Tibial nerve (tissue), 4 donors: ENCODE measurements at regions not wholly inside any gene's neighbourhood (a gene's known extent, or its start where the extent isn't known, plus 50 kb on each side); places are given as distances from the start of the nearest gene placed in this dataset.

Source experiments
- DNase-seq, 2 donors: peaks; one replicate each; pipeline ENCODE4 v3.0.0-alpha.2; 2019; ENCODE audit warnings: low spot score in 2 of 2
- H3K27ac ChIP-seq, 4 donors: fragments of 200-600 bp; sonication (generic) in 3 of 4; one replicate each; pipeline ENCODE4 v1.5.1; 2017 to 2019; ENCODE audit warnings: mild to moderate bottlenecking in 1 of 4
- H3K27me3 ChIP-seq, 2 donors: fragments of 200-600 bp; sonication (generic) in 1 of 2; one replicate each; pipeline versions ENCODE4 v1.5.1 to v1.6.0; 2017 to 2019
- H3K36me3 ChIP-seq, 3 donors: fragments of 200-600 bp; sonication (generic); one replicate each; pipeline ENCODE4 v1.5.1; 2018 to 2019
- H3K4me1 ChIP-seq, 4 donors: fragments of 200-600 bp; sonication (generic) in 3 of 4; one replicate each; pipeline ENCODE4 v1.5.1; 2017 to 2019
- H3K4me3 ChIP-seq, 4 donors: fragments of 200-600 bp; sonication (generic) in 3 of 4; one replicate each; pipeline ENCODE4 v1.5.1; 2017 to 2019; ENCODE audit warnings: mild to moderate bottlenecking in 1 of 4, moderate library complexity in 1 of 4
- H3K9me3 ChIP-seq, 4 donors: fragments of 200-600 bp; sonication (generic) in 3 of 4; one replicate each; pipeline ENCODE4 v1.5.1; 2017 to 2019
- EP300 ChIP-seq, 2 donors: sonication (generic); formaldehyde crosslinking; IDR thresholded peaks; one replicate each; pipeline ENCODE4 v1.6.1; 2017; ENCODE audit warnings: antibody characterized with exemption in 2 of 2, mild to moderate bottlenecking in 1 of 2
- POLR2A ChIP-seq, 2 donors: fragments of 450-650 bp; IDR thresholded peaks; one replicate each; pipeline ENCODE4 v1.6.1; 2017; ENCODE audit warnings: antibody characterized with exemption in 2 of 2, mild to moderate bottlenecking in 2 of 2, moderate library complexity in 2 of 2
- WGBS, 2 donors: methylation state at CpG; one replicate each; pipeline ENCODE4 v1.1.5; 2018; 5-methylcytosine and 5-hydroxymethylcytosine counted together
- TF ChIP-seq, protein P1 (sequence below), 5 experiments: fragments of 200-600 bp in 3 of 5; fragments of 450-650 bp in 2 of 5; sonication (generic) in 3 of 5; IDR thresholded peaks; one replicate each; pipeline ENCODE4 v1.5.1; 2016 to 2019; ENCODE audit warnings: antibody characterized with exemption in 5 of 5, mild to moderate bottlenecking in 3 of 5, moderate library complexity in 2 of 5

DNA sequence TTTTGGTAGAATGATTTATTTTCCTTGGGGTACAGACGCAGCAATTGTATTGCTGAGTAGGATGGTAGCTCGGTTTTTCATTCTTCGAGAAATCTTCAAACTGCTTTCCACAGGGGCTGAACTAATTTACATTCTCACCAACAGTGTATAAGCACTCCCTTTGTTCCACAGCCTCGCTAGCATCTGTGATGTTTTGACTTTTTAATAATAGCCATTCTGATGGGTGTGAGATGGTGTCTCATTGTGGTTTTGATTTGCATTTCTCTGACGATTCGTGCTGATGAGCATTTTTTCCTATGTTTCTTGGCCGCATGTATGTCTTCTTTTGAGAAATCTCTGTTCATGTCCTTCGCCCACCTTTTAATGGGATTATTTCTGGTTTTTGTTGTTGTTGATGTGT, 54.8 kb upstream of the UQCRFS1 start:
- no peaks in the 10 kb centered on the region for H3K36me3 ChIP-seq
- peaks cover 0 to 7% of the 10 kb centered on the region in 2 donors for H3K27me3 ChIP-seq
- no peak for DNase-seq
- H3K4me1 ChIP-seq: no peaks in the 10 kb centered on the region
- no peak overlapping the region for H3K4me3 ChIP-seq
- no peak overlapping the region for H3K27ac ChIP-seq
- no peak for TF ChIP-seq POLR2A (IDR thresholded peaks at IDR 0.05)
- TF ChIP-seq EP300 (IDR thresholded peaks at IDR 0.05): no peak
- TF ChIP-seq, protein P1, sequence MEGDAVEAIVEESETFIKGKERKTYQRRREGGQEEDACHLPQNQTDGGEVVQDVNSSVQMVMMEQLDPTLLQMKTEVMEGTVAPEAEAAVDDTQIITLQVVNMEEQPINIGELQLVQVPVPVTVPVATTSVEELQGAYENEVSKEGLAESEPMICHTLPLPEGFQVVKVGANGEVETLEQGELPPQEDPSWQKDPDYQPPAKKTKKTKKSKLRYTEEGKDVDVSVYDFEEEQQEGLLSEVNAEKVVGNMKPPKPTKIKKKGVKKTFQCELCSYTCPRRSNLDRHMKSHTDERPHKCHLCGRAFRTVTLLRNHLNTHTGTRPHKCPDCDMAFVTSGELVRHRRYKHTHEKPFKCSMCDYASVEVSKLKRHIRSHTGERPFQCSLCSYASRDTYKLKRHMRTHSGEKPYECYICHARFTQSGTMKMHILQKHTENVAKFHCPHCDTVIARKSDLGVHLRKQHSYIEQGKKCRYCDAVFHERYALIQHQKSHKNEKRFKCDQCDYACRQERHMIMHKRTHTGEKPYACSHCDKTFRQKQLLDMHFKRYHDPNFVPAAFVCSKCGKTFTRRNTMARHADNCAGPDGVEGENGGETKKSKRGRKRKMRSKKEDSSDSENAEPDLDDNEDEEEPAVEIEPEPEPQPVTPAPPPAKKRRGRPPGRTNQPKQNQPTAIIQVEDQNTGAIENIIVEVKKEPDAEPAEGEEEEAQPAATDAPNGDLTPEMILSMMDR (IDR thresholded peaks at IDR 0.05): no peak
- peaks cover 0 to 6% (median 0%) of the 10 kb centered on the region in 4 donors for H3K9me3 ChIP-seq
- WGBS, 2 donors: 55 to 57% methylated on average over 8 of the region's 8 CpGs

DNA sequence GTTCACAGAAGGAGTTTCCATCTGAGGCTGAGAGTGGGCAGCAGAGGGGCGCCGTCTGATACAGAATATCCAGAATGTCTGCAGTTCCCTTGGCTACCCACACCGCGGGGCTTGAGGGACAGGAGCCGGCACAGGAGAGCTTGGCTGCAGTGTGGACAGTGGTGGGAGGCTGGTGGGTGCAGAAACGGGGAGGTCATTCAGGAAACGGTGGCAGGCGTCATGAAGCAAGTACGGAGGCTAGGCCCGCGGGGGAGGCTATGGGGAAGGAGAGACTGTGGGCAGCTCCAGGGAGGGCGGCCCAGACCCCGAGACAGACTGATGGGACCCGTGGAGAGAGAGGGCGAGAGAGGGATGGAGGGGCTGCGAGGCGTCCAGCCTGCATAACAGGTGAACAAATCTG, 55.2 kb upstream of the UQCRFS1 start:
- Histone ChIP-seq H3K4me3 (no peak overlapping the region), H3K27ac (no peak overlapping the region), H3K4me1 (no peaks in the 10 kb centered on the region), H3K9me3 (peaks cover 0 to 6% (median 0%) of the 10 kb centered on the region in 4 donors), H3K36me3 (no peaks in the 10 kb centered on the region), H3K27me3 (peaks cover 0 to 7% of the 10 kb centered on the region in 2 donors)
- no peak for DNase-seq
- WGBS, 2 donors: 79 to 84% methylated on average over 17 of the region's 17 CpGs
- TF ChIP-seq POLR2A (IDR thresholded peaks at IDR 0.05) (no peak), EP300 (IDR thresholded peaks at IDR 0.05) (no peak)
- TF ChIP-seq, protein P1 (IDR thresholded peaks at IDR 0.05): no peak

DNA sequence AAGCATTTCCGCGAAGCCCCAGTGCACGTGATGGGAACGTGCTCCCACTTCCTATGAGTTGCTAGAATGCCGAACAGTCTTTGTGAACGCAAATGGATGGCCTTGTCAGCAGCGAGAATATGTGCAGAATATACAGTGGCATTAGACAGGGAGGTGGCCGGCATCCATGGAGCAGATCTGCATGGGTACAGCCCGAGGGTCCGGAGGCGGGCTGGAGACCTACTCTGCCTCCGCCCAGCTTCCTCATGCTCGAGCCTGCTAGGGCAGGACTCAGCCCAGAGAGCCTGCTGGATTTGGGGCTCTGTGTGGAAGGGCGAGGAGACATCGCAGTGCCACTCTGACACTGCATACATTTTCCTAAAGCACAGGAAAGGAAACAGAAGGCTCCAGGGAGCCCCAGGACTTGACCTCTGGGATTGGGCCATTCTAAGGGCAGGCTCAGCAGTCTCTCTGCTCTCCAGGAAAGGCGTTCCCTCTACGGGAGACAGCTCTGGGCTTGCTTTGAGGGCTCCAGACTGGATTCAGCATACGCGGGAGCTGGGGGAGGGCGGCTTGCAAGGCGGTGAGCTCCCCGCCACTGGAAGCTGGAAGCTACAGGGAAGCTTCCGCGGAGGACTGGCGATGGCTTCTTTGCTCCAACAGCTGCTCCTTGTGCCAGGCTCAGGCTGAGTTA, 55.9 kb upstream of the UQCRFS1 start:
- H3K4me1 ChIP-seq: no peaks in the 10 kb centered on the region
- 38 to 43% methylated on average over 25 of the region's 25 CpGs for WGBS, 2 donors
- peaks cover 0 to 6% (median 0%) of the 10 kb centered on the region in 4 donors for H3K9me3 ChIP-seq
- no peak overlapping the region for H3K27ac ChIP-seq
- H3K27me3 ChIP-seq: peaks cover 0 to 7% of the 10 kb centered on the region in 2 donors
- no peak for DNase-seq
- H3K36me3 ChIP-seq: no peaks in the 10 kb centered on the region
- no peak for TF ChIP-seq POLR2A (IDR thresholded peaks at IDR 0.05)
- no peak for TF ChIP-seq EP300 (IDR thresholded peaks at IDR 0.05)
- TF ChIP-seq, protein P1 (IDR thresholded peaks at IDR 0.05): no peak
- H3K4me3 ChIP-seq: no peak overlapping the region

DNA sequence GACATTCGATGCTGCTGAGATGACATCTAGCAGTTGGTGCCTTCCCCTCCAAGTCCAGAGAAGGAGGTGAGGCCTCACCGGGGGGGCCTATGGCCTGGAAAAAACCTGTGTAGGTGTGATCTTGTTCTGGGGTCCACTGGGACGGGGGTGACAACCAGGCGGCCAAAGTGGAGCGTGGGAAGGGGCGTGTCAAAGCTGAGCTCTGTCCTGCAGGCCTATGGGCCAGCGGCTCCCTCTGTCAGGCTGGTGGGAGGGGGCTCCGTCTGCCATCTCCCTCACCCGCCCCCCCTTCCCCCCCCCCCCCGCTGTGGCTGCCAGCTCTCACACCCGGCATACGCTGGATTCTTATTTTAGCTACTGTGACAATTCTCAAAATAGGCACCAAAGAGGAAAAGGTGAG, 56.7 kb upstream of the UQCRFS1 start:
- DNase-seq: no peak
- WGBS, 2 donors: 69 to 100% methylated on average over 1 to 9 of the region's 12 CpGs

DNA sequence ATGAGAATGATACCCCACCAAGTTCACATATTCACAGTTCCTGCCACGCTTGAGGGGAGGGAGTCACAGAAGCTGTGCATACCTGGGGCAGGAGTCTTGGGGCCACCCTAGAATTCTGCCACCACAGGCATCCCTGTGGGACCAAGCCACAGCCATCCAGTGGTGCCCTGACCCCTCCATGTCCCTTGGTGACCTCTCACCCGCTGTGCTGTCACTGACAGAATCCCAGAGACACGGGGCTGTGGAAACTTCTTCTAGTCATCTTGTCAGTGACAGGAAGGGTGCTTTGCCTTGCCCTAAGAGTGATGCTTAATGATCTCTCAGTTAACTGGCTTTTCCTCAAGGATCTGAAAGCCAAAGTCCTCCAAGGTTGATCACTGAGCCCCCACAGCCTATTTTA, 58.4 kb upstream of the UQCRFS1 start:
- peaks cover 0 to 11% of the 10 kb centered on the region in 2 donors for H3K27me3 ChIP-seq
- H3K36me3 ChIP-seq: no peaks in the 10 kb centered on the region
- DNase-seq: no peak
- WGBS, 2 donors: 97 to 100% methylated on average over 3 of the region's 3 CpGs
- H3K27ac ChIP-seq: no peak overlapping the region
- no peaks in the 10 kb centered on the region for H3K4me1 ChIP-seq
- peaks cover 0 to 6% (median 0%) of the 10 kb centered on the region in 4 donors for H3K9me3 ChIP-seq
- TF ChIP-seq, protein P1 (IDR thresholded peaks at IDR 0.05): no peak
- TF ChIP-seq EP300 (IDR thresholded peaks at IDR 0.05) (no peak), POLR2A (IDR thresholded peaks at IDR 0.05) (no peak)
- no peak overlapping the region for H3K4me3 ChIP-seq

More for the DNA sequence above, 56.7 kb upstream of the UQCRFS1 start:
- TF ChIP-seq, protein P1 (IDR thresholded peaks at IDR 0.05): no peak
- no peak for TF ChIP-seq POLR2A (IDR thresholded peaks at IDR 0.05)
- no peak for TF ChIP-seq EP300 (IDR thresholded peaks at IDR 0.05)
- H3K4me3 ChIP-seq: no peak overlapping the region
- H3K4me1 ChIP-seq: no peaks in the 10 kb centered on the region
- H3K36me3 ChIP-seq: no peaks in the 10 kb centered on the region
- peaks cover 0 to 7% of the 10 kb centered on the region in 2 donors for H3K27me3 ChIP-seq
- peaks cover 0 to 6% (median 0%) of the 10 kb centered on the region in 4 donors for H3K9me3 ChIP-seq
- H3K27ac ChIP-seq: no peak overlapping the region
